ACC112 (cell line): ENCODE measurements at regions not wholly inside any gene's neighbourhood (a gene's known extent, or its start where the extent isn't known, plus 50 kb on each side); places are given as distances from the start of the nearest gene placed in this dataset.

Experiments used
- H2AFZ ChIP-seq: fragments of 200-600 bp; sonication (generic); one replicate; pipeline ENCODE4 v1.6.0; 2017; ENCODE audit warnings: antibody characterized with exemption, low read length; ENCODE audit not compliant: unreplicated experiment
- H3K27ac ChIP-seq: fragments of 200-600 bp; sonication (generic); 2 replicates; pipeline ENCODE4 v1.5.1; 2014; ENCODE audit warnings: low read depth, mild to moderate bottlenecking, antibody characterized with exemption, low read length, moderate library complexity
- H3K27me3 ChIP-seq: fragments of 200-600 bp; sonication (generic); 2 replicates; pipeline ENCODE4 v1.6.1; 2014; ENCODE audit warnings: mild to moderate bottlenecking, antibody characterized with exemption, low read length, moderate library complexity, mixed read lengths; ENCODE audit not compliant: insufficient read depth
- H3K36me3 ChIP-seq: fragments of 200-600 bp; sonication (generic); 2 replicates; pipeline ENCODE4 v1.6.1; 2016; ENCODE audit warnings: mild to moderate bottlenecking, antibody characterized with exemption, low read length, moderate library complexity, mixed read lengths; ENCODE audit not compliant: insufficient read depth
- H3K4me1 ChIP-seq: fragments of 200-600 bp; sonication (generic); one replicate; pipeline ENCODE4 v1.6.1; 2016; ENCODE audit warnings: low read length, mixed read lengths; ENCODE audit not compliant: insufficient read depth, unreplicated experiment, control insufficient read depth
- H3K4me3 ChIP-seq: fragments of 200-600 bp; sonication (generic); 2 replicates; pipeline ENCODE4 v1.5.1; 2014; ENCODE audit warnings: mild to moderate bottlenecking, low read depth, low read length
- H3K79me2 ChIP-seq: fragments of 200-600 bp; sonication (generic); one replicate; pipeline ENCODE4 v1.6.0; 2016; ENCODE audit warnings: low read length; ENCODE audit not compliant: control insufficient read depth, unreplicated experiment, insufficient read depth

DNA sequence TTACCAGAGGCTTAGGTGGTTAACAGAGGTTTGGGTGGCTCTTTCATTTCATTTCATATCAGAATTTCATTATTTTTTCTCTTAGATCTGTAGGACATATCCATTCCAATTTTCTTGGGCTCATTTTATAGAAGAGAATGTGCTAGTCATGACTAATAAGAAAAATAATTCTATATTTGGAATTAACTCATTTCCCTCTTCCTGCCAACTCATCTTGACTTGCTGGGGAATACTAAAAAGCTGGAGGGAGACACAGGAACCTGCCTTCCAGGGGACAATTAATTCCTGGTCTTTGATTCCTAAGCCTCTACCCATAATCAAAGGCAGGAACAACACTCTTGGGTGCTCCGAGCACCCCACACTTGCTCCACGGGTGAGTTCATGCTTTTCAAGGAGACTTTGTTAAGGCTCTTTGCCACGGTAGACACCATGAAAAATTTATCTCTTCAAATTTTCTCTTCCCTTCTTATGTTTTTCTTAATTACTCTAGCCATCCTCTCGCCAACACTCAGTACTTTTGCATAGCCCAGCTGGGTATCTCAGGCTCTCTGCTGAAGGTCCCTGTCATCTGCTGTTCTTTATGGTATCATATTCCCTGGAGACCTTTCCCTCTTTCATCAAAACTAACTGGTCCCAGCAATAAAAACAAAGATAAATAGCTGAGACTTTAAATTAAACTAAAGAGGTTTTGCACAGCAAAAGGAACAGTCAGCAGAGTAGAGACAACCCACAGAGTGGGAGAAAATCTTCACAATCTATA lies 273.9 kb downstream of the NPR3 start:
- no peaks in the 10 kb centered on the region for H3K36me3 ChIP-seq
- H3K4me1 ChIP-seq: peaks cover 8% of the 10 kb centered on the region
- no peaks in the 10 kb centered on the region for H3K27me3 ChIP-seq
- peak overlapping the region; percentile 82 for H2AFZ ChIP-seq
- no peak overlapping the region for H3K4me3 ChIP-seq
- peak overlapping the region; percentile 74 for H3K27ac ChIP-seq
- H3K79me2 ChIP-seq: no peaks in the 10 kb centered on the region

DNA sequence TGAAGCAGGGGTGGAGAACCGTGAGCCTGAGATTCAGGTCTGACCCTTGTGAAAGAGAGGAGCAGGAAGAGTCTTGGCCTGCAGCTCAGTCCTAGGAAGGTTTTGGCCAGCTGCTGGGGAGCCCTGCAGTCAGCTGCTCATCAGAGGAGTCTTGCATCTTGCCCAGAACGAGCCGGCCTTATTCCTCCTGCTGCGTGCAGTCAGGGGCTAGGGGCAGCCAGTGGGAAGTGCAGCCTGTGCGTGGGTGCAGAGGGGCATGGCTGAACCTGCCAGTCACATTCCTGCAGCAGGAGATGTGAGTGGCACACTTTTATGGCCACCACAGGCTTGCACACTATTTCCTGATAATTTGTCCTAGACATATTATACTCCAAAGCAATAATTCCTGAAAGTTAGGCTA lies 278.7 kb downstream of the NPR3 start:
- H3K4me1 ChIP-seq: peaks cover 7% of the 10 kb centered on the region
- H3K36me3 ChIP-seq: no peaks in the 10 kb centered on the region
- H3K27me3 ChIP-seq: no peaks in the 10 kb centered on the region
- no peak overlapping the region for H3K27ac ChIP-seq
- no peak overlapping the region for H3K4me3 ChIP-seq
- no peaks in the 10 kb centered on the region for H3K79me2 ChIP-seq
- no peak overlapping the region for H2AFZ ChIP-seq

DNA sequence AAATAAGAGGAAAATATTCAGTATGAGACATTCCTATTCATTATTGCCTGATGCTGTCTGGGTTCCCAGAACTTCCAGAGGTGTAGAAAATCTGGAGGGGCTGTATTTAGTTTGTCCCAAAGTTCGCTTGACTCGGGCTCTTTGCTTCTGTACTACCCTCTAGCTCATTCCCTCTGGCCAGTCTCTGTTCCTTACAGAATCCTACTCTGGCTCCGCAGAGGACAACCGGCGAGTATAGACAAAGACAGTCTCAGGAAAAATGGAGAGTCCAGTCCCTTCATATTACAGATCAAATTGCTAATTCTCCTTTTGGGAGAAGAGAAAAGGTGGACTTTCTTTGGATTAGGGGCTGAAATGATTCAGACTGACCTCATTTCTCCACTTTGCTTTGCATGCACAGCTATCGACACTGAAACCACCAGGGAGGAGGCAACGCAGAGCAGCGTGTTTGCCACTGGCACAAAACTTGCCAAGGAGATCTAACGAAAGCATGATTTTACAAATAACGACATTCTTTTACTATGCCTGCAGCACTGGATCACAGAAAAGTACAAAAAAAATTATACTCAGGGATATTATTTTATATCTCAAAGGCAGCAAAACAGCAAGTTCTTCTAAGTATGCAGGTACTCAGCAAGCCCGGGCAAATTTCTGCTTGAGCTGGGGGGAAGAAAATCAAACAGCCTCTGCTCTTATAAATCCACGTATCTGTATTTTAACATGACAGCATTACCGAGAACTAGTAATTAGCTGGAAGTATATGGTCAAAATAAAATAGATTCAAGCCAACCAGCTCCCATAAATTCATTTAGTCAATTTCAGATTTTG lies 279.7 kb downstream of the NPR3 start:
- Histone ChIP-seq H3K79me2 (no peaks in the 10 kb centered on the region), H2AFZ (no peak overlapping the region), H3K4me3 (no peak overlapping the region), H3K27me3 (no peaks in the 10 kb centered on the region), H3K36me3 (no peaks in the 10 kb centered on the region), H3K4me1 (no peaks in the 10 kb centered on the region), H3K27ac (no peak overlapping the region)

GRCh38 chr5:32991421-32991815 lies 280.3 kb downstream of the NPR3 start:
- H3K4me3 ChIP-seq: no peak overlapping the region
- no peak overlapping the region for H2AFZ ChIP-seq
- no peaks in the 10 kb centered on the region for H3K27me3 ChIP-seq
- no peak overlapping the region for H3K27ac ChIP-seq
- no peaks in the 10 kb centered on the region for H3K79me2 ChIP-seq
- no peaks in the 10 kb centered on the region for H3K4me1 ChIP-seq
- no peaks in the 10 kb centered on the region for H3K36me3 ChIP-seq

DNA sequence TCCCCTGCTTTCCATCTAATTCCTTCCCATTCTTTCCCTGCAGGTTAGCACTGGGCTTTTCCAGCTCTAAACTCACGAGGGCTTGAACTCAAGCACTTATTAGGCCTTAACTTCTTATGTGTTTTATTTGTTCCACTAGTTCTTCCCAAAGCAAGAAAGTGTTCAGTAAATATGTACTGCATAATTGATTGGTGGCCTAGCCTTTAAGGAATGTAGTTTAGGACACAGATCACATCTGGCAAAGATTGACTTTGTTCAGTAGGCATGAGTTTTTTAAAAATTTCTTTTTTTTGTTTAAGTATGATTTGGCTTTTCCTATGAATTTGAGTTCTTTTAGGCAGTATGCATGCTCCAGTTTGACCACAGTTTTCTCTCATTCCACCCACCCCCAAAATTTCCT lies 285.2 kb downstream of the NPR3 start:
- Histone ChIP-seq H2AFZ (no peak overlapping the region), H3K27ac (no peak overlapping the region), H3K27me3 (no peaks in the 10 kb centered on the region), H3K4me3 (no peak overlapping the region), H3K4me1 (no peaks in the 10 kb centered on the region), H3K79me2 (no peaks in the 10 kb centered on the region), H3K36me3 (no peaks in the 10 kb centered on the region)

GRCh38 chr5:33008751-33009418 lies 297.8 kb downstream of the NPR3 start:
- 0 out of 2 replicates have a peak, but pooled peaks cover 6% of the 10 kb centered on the region for H3K36me3 ChIP-seq
- H3K27me3 ChIP-seq: no peaks in the 10 kb centered on the region
- H3K79me2 ChIP-seq: no peaks in the 10 kb centered on the region
- H3K27ac ChIP-seq: no peak overlapping the region
- no peak overlapping the region for H2AFZ ChIP-seq
- H3K4me3 ChIP-seq: no peak overlapping the region
- peaks cover 11% of the 10 kb centered on the region for H3K4me1 ChIP-seq

- no peak overlapping the region for H3K27ac ChIP-seq
- no peak overlapping the region for H3K4me3 ChIP-seq
- peaks cover 6% of the 10 kb centered on the region; the same call in 1 of the 2 replicates for H3K36me3 ChIP-seq
- no peaks in the 10 kb centered on the region for H3K27me3 ChIP-seq
- H3K79me2 ChIP-seq: no peaks in the 10 kb centered on the region
- H2AFZ ChIP-seq: no peak overlapping the region
- H3K4me1 ChIP-seq: peaks cover 11% of the 10 kb centered on the region
Observed at GRCh38 chr5:33010846-33011245, 299.7 kb downstream of the NPR3 start.

GRCh38 chr5:33011801-33012200 lies 300.7 kb downstream of the NPR3 start:
- Histone ChIP-seq H2AFZ (no peak overlapping the region), H3K36me3 (peaks cover 6% of the 10 kb centered on the region; the same call in 1 of the 2 replicates), H3K4me1 (peaks cover 11% of the 10 kb centered on the region), H3K27ac (no peak overlapping the region), H3K4me3 (no peak overlapping the region), H3K27me3 (no peaks in the 10 kb centered on the region), H3K79me2 (no peaks in the 10 kb centered on the region)

GRCh38 chr5:33023649-33024048 lies 312.5 kb downstream of the NPR3 start:
- H3K36me3 ChIP-seq: no peaks in the 10 kb centered on the region; the same call in 1 of the 2 replicates
- no peaks in the 10 kb centered on the region for H3K79me2 ChIP-seq
- H3K4me3 ChIP-seq: no peak overlapping the region
- peaks cover 8% of the 10 kb centered on the region for H3K4me1 ChIP-seq
- H3K27me3 ChIP-seq: no peaks in the 10 kb centered on the region
- no peak overlapping the region for H2AFZ ChIP-seq
- no peak overlapping the region for H3K27ac ChIP-seq

GRCh38 chr5:33032271-33033070 lies 321.4 kb downstream of the NPR3 start:
- Histone ChIP-seq H3K79me2 (no peaks in the 10 kb centered on the region), H3K4me3 (peak overlapping the region; percentile 37), H3K27ac (no peak overlapping the region)

More at GRCh38 chr5:33032271-33033070, 321.4 kb downstream of the NPR3 start:
- Histone ChIP-seq H3K27me3 (no peaks in the 10 kb centered on the region), H3K36me3 (no peaks in the 10 kb centered on the region), H2AFZ (peak overlapping the region; percentile 93), H3K4me1 (peaks cover 15% of the 10 kb centered on the region)
